ENCODE measurements at regions not wholly inside any gene's neighbourhood (a gene's known extent, or its start where the extent isn't known, plus 50 kb on each side); places are given as distances from the start of the nearest gene placed in this dataset.

DNA sequence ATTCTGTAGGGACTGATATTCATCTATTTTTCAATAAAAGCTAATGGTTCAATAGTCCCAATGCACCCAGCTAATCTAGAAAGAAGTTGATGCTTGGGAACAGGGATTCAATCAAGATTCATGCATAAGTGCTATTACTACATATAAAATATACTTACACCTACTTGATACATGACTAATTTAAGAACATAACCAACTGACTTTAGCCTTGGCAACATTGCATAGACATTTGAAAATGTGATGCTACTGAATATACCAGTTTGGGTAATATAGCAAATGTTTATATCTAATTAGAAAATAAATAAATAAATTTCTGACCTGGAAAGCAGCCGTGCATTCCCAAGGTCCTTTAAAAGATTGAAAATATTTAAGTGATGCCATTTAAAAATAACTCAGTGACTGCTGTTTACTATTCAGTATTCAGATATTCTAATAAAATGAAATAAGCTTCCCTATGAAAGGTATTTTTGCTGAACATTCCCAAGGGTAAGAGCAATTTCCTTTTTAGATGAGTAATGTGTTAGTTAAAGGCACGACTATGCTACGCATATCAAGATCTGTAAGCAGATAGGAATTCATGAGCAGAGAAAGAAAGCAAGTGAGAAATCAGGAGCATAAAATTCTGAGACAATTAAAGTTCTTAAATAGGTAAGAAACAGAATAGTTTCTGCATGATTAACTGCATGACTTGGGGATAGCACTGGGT lies 160.6 kb upstream of the SYT1 start:
- no peak for DNase-seq

DNA sequence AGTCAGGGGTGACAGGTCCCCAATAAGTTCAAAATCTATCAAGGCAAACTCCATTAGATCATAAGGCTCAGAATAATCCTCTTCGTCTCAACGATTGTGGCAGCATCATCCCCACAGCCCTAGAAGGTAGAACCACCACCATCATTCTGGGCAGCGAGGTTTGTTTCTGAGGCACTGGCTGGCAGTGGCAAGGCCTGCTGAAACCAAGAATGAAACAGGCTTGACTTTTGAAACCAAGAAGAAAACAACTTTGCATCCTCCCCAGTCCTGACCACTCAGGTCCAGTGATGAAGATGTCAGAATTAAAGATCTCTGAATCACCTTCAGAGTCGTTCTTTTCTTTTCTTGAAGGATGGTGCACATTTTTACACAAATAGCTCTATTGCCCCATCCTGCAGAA lies 152.6 kb upstream of the SYT1 start:
- DNase-seq = no peak

DNA sequence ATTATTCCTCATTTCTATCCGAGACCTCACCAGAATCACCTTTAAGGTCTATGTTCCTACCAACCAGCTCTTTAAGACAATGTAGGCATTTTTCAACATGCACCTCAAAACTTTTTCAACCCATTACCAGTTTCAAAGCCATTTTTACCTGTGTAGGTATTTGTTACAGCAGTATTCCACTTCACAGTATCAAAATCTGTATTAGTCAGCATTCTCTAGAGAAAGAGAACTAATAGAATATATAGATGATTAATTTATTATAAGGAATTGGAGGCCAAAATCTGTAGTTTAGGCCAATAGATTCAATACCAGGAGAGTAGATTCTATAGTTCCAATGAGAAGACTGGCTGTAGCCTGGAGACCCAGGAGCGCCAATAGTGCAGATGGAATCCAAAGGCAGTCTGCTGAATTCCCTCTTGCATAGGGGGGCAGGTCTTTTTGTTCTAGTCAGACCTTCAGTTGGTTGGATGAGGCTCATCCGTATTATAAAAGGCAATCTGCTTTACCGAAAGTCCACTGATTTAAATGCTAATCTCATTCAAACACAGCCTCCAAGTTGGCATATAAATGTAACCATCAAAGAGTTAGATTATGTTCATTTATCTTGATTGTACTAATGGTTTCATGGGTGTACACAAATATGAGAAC lies 151.6 kb upstream of the SYT1 start:
- DNase-seq = no peak

DNA sequence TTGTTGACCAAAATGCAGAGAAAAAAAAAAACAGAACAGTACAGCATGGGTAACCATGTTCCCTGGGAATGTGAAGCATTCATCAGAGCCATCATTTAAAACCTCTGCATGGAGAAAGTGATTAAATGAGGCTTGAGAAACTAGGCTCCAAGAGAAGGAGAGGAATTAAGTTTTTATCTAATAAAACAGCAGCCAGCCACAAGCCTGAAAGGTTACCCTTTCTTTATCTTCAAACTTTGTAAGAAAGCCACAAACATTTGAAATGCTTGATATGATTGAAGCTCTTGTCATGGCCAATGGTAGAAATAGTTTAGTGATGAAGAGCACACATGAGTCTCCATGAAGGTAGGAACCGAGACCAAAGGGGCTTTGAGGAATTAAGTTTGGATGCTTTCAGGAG lies 144.9 kb upstream of the SYT1 start:
- no peak for DNase-seq

DNA sequence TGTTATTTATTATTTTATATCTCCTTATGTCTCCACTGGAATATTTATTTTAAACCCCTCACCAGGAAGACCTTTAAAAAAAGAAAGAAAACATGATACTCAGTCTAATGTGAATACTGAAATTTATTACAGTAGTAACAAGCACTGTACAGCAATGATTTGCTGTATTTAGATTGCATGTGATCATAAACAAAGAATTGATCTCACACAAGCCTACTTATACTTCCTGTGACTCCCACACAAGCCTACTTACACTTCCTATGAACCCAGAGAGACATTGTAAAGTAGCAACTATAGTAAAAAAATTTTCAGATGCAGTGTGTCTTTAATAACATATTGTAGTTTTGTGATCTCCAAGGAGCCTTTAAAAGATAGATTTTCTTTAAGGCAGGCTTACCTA lies 142.7 kb upstream of the SYT1 start:
- DNase-seq = no peak

DNA sequence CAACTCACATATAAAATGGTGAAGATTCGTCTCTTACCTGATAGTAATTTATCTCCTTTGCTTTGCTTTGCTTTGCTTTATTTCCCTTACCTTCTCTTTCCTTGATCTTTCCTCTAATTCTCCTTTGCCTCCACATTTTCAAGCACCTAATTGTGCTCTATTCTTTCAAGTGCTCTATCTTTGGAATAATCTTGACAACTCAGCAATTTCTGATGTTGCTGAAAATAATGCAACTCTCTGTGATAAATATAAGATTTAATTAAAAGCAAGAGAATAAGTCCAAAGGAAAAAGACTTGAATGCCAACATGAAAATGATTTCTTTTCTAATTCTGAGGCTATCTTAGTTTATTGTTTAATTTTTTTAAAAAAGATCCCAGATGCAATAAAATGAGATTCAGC lies 139.5 kb upstream of the SYT1 start:
- no peak for DNase-seq

DNA sequence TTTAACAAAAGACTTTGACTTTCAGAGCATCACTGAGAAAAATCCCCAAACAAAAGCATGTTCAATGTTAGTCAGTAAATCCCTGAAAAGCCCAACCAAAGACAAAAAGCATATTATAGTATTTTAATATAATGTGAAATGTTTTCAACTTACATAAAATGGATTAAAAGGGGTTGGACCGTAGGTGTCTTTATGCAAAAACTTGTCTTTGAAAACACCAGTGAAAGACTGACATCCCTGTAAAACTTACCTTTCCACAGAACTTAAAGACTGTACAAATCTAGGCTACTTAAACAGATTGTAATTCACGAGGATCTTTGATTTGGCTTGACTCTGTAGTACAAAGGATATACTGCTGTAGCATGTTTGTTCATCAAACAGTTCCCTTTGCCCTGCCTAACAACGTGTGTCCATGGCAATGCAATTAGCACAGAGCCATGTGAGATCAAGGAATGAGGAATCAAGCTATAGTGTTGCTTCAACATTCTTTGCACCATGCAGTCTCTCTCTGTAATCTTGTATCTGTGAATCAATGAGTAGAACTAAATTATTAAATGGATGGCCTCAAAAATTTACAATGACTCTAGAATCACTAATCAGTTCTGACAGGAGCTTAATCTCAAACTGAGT lies 138.5 kb upstream of the SYT1 start:
- no peak for DNase-seq

DNA sequence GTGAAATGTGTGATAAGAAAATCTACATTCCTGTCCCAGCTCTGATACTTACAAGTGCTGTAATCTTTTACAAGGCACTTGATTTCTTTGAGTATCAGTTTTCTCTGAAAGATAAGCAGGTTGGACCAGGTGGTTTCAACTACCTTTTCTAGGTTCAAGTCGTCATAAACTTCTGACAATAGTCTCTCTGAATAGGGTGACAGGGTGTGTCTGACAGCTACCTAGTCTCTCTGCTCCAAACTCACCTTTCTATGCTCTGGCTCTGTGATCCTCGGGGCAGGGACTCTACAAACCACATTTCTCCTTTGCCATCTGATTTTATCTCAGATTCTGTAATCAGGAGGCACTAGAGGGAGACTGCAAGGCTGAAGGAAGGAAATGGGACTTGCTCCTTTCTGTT lies 137.7 kb upstream of the SYT1 start:
- DNase-seq = no peak

DNA sequence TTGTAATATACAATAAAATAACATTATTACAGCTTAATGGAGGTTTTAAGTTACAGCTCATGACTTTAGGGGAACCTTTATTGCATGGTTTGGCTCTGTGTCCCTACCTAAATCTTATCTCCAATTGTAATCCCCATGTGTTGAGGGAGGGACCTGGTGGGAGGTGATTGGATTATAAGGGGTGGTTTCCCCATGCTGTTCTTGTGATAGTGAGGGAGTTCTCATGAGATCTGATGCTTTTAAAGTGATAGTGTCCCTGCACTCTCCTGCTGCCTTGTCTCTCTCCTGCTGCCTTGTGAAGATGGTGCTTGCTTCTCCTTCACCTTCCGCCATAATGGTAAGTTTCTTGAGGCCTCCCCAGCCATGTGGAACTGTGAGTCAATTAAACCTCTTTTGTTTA lies 132.1 kb upstream of the SYT1 start:
- no peak for DNase-seq

DNA sequence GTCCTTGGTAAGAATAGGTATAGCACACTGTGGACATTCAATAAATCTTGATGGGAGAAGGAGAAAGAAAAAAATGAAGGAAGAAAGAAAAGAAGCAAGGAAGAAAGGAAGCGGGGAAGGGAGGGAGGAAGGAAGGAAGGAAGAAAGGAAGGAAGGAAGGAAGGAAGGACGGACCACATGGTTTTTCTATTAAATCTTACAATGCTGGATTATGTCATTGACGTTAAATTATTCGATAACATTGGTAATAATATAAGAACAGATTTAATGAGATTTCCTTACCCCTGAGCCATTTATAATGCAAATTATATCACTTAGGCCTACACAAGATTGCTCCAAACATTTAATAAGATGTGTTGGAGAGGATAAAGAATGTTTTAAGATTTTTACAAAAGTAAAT lies 124.9 kb upstream of the SYT1 start:
- DNase-seq = no peak

DNA sequence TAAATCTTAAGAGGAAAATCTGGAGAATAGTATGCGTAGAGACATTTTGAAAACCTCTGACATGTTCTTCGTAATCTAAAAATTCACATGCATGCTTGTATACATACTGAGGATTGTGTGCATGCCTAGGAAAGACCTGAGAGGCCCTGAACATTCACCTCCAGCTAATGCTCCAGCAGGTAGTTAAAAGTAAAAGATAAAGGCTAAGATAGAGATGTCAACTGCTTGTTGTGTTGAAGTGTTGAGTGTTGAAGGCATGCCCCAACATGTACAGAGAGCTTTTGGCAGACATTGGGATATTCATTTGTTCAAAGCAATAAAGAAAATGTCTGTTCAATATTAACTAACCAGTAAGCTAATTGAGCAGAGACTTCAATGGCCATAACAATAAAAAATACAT lies 118.6 kb upstream of the SYT1 start:
- DNase-seq = no peak

DNA sequence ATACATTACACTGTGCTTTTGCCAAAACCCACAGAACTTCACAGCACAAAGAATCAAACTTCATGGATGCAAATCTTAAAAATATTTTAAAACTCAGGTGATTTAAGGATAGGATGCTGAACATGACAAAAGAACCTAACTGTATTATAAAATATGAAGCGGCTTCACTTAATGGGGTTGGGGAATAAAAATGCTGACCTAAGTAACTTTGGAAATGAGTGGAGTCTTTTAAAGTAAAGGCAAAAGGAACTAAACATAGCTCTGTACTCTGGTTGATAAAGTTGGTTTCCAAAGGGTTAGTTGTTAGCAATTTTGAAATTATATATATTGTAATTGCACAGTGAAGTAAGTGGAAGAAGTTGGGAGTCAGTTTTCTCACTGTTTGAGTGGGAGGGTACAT lies 111.5 kb upstream of the SYT1 start:
- no peak for DNase-seq

DNA sequence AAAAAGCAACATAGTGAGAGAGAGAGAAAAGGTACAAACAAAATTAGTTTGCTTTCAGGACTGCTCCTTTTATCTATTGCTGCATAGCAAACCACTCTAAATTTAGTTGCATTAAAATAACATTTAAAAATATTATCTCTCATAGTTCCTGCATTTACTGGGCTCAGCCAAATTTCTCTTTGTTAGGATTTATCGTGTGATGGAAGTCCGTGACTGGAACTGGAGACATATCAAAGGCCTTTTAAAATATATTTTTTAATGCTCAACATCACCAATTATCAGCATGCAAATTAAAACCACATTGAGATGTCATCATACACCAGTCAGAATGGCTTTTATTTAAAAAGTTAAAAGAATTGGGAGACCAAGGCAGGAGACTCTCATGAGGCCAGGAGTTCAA lies 107.6 kb upstream of the SYT1 start:
- no peak for DNase-seq

DNA sequence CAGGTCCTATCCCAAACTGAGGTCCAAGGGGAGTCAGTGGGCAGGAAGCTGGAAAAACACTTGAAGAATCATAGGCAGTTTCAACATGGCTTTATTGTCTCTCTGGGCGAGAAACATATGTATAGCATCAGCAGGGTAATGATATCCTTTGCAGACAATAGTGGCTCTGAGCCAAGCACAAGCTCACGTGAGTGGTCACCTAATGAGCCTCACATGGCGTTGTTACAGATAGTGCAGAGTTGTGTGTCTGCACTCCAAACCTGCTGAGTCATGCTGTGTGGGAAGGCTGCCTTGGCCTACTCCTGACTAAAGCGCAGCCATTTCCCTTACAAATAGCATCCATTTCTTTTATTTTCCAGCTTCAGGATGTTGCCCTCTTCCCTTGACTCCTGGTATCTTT lies 105.2 kb upstream of the SYT1 start:
- no peak for DNase-seq

DNA sequence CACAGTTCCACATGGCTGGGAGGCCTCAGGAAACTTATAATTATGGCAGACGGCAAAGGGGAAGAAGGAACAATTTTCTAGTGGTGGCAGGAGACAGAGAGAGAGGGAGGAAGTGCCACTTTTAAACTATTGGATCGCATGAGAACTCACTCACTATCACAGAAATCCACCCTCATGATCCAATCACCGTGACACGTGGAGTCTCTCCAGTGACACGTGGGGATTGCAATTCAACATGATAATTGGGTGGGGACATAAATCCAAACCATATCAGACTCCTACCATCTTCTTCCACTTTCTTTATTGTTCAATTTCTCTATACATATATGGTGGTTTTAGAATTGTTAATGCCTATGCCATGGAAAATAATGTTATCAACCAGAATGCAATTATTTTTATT lies 103.7 kb upstream of the SYT1 start:
- DNase-seq = no peak

DNA sequence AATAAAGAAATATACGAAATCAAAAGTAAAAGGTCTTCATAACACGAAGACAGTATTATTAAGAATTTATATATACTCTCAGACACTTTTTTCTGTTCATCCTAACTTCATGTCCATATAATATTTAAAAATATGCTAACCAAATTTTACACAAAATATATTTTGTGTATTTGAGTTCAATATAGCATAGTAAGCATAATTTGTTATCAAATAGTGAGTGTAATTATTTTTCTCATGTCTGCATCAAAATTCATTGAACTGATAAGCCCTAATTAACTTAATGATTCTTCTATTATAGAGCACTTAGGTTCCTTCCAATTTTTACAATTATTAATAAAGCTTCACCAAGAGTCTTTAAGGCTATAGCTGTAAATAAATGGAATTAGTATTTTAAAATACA lies 99.7 kb upstream of the SYT1 start:
- DNase-seq = no peak

DNA sequence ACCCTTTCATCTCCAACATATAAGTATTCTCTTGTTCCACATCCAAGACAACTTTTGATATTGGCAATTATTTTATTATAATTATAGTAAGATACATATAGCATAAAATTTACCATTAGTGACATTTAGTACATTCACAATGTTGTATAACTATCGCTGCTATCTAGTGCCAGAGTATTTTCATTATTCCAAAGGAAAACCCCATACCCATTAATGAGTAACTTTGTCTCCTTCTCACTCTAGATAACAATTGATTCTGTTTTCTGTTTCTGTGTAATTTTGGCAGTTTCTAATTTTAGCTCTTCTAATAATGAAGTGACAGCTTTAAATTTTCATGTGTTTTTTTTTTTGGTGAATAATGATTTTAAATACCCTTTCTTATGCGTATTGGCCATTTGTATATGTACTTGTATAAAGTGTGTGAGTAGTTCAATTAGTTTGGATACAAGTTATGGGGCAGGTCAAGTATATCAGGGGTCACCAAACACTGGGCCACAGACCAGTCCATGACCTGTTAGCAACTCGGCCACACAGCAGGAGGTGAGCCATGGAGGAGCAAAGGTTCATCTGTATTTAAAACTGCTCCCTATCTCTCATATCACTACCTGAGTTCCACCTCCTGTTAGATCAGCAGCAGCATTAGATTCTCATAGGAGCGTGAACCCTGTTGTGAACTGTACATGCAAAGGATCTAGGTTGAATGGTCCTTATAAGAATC lies 97.2 kb upstream of the SYT1 start:
- DNase-seq = no peak

DNA sequence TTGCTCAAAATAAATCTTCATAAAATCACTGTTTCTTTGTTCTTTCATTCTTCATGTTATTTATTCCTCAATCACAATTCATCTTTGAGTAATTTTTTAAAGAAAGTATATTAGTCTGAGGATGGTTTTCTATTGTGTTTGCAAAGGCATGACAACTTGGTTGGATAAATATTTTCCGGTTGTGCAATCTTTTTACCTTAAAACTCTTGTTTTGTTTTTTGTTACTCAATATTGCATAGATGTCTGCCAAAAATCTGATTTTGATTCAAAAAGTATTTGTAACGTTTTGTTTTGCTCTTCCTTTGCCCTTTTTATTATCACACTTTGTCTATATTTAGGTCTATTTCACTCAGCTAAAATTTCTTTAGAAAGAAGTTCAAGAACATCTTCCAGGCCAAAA lies 86.2 kb upstream of the SYT1 start:
- DNase-seq = no peak

DNA sequence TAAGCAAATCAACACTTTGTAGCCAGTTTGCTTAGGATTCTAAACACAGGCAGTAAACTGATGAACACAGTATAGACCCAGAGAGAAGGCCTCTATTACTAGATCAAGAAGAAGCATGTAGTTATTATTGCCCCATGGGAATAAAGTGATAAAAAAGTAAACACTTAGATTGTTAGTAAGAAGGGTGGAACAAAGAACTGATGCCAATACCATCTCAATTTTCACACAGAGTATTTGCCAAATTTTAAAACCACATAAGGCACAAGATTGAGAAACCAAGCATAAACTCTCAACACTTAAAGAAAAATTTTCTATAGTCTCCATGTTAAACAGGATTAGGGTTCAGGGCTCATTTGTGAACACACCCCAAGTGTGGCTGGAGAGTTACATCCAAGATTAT lies 77.0 kb upstream of the SYT1 start:
- DNase-seq = no peak

DNA sequence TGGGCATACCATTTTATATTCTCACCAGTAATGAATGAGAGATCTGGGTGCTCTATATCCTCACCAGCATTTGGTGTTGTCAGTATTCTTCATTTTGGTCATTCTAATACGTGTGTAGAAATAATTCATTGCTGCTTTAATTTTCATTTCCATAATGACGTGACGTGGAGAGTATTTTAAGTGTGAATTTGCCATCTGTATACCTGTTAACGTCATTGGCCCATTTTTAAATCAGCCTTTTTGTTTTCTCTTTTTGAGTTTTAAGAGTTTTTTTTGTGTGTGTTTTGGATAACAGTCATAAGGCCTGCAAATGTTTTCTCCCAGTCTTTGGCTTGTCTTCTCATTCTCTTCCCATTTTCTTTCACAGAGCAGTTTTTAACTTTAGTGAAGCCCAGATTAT lies 74.4 kb upstream of the SYT1 start:
- no peak for DNase-seq

DNA sequence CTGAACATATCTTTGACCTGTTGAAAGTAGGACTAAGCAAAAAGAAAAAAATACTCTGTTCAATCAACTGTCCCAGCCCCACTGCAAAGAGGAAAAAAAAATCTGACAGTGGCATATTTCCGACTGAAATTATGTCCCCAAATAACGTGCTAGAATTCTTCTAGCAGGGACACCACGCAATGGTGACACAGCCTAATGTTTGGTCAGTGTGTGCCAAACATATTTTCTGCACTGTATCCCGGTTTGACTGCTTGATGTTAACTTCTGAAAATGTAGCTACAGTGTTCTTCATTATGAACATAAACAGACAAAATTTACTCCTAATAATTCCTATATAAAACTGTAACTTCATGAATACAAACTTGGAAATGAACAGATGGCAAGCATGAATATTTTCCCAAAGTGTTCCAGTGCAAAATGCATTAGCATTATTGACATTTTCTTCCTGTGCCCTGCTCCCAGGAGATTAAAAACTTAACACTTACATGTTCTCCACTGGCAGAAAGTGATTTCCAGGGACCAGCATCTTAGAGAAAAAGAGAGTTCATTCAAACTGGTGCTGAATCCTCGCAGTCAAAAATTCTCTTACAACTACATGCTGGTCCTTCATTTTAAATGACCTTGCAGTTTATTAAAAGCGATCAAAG lies 72.4 kb upstream of the SYT1 start:
- DNase-seq = no peak

DNA sequence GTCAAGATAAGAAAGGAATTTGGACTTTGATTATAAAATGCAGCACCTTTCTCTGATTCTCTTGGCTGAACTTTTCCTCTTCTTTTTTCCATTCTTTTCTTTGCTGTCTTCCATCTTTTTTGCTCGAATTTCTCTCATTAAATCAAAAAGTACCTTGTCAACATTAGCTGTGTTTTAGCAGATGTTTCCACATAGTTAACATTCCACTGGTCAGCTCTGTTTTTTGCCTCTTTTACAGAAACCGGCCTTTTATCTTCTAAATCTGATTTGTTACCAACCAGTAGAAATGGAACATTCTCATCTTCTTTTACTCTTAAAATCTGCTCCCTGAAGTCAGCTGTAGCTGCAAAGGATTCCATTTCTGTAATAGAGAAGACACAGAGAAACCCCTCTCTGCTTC lies 71.1 kb upstream of the SYT1 start:
- DNase-seq = no peak

DNA sequence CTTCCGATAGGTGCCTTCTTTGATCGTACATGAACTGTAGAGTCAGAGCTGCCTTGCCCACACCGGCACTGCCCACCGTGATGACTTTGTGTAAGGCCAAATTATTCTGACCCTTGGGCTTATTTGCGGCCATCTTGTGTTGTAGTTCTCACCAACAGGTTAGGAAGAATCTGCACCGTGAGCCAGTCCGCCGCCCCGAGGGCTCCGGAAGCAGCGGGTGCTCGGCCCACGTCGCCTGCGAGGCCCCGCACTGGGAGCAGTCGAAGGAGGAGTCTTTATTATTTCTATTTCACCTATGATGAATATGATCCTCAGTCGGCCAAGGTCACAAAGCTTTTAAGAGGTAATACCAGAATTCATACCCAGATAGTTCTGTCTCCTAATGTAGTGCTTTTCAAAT lies 70.6 kb upstream of the SYT1 start:
- no peak for DNase-seq

All from NCI-H2029 treated with DMSO at 0.1 percent for 48 hours (cell line).